NCI-H526 treated with DMSO at 0.1 percent for 48 hours (cell line): ENCODE measurements at regions not wholly inside any gene's neighbourhood (a gene's known extent, or its start where the extent isn't known, plus 50 kb on each side); places are given as distances from the start of the nearest gene placed in this dataset.
"Not testable (repeated sequence)": the region's sequence is repeated elsewhere in the genome, so short reads cannot be mapped to it uniquely, and the experiment has no call there.

Experiments
- DNase-seq: peaks from one replicate; lab custom pipeline; 2025; lab: John Stamatoyannopoulos, UW

DNA sequence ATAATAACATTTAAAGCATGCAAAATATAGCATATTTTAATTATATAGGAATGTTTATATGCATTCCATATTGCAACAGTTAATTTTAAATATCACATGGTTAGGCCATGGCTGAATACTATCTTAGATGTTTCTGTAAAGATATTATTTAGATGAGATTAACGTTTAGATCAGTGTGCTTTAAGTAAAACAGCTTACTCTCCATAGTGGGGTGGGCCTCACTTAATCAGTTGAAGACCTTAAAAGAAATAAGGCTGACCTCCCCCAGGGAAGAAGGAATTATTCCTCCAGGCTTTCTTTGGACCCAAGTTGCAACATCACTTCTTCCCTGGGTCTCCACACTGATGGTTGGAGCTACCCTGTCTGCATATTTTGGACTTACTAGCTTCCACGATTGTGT lies 1246.5 kb downstream of the TYW1 start:
- no peak for DNase-seq

- no peak for DNase-seq
Observed at GRCh38 chr7:68244389-68244788, 1247.8 kb downstream of the TYW1 start.

- no peak for DNase-seq
Observed at GRCh38 chr7:68245688-68246087, 1249.1 kb downstream of the TYW1 start.

GRCh38 chr7:68246189-68246633 lies 1249.6 kb downstream of the TYW1 start:
- no peak for DNase-seq

DNA sequence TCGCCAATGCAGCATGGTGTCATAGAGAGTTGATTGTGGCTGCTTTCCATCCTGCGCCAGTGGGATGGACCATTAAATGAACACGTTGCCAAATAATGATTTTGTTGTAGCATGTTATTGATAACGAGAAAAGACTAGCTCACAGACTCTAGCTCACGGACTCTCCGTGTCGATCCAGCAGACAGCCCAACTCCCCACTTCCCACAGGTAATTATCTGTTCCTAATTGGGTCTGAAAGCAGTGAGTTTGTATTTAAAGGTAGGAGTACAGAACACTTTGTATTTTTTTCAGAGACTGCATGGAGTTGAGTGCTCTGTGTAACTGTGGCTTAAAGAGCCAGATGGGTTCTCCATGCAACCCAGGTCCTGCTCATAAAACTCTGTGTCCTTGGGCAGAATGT lies 1250.5 kb downstream of the TYW1 start:
- DNase-seq: no peak

GRCh38 chr7:68247571-68247970 lies 1250.9 kb downstream of the TYW1 start:
- DNase-seq: no peak

DNA sequence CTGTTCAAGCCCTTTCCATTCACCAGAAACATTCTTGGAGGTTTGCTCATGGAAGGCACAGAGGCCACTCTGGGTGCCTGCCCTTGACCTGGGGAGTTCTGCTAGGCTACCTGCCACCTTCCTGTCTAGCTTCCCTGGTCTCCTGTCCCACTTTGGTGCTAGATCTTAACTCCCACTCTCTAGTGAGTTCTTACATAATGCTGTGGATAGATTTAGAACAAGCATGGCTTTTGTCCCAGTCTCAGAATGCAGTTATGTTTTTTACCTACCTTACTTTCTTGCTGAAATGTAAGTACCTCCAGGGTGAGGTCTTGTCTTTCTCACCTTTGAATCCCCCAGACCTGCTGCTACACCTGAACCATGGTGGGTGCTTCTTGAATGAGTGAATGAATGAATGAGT lies 1252.3 kb downstream of the TYW1 start:
- DNase-seq: no peak

GRCh38 chr7:68249611-68250010 lies 1253.0 kb downstream of the TYW1 start:
- no peak for DNase-seq

DNA sequence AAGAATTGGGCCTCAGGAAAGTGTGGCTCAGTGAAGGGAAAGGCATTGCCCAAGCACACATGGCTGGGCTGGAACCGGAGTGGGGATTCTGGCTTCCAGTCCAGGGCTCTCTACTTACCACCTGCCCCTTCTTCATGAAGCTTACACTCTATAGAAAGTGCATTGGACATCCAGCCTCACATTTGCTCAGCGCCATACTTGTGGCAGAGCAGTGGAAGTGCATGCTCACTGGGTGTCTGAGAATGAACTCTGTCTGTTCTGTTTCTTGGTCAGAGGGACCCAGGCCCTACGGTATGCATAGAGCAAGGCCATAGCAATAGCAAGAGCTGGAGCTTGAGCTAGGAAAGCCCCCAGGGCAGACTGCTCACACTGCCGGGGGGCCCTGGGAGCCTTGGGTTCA lies 1253.5 kb downstream of the TYW1 start:
- no peak for DNase-seq

DNA sequence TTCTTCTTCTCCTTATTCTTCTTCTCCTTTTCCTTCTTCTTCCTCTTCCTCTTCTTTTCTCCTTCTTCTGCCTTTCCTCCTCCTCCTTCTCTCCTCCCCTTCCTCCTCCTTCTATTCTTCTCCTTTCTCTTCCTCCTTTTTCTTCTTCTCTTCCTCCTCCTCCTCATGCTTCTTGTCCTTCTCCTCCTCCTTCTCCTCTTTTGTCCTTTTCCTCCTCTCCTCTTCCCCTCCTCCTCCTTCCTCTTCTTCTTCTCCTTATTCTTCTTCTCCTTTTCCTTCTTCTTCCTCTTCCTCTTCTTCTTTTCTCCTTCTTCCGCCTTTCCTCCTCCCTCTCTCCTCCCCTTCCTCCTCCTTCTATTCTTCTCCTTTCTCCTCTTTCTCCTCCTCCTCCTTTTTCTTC lies 1258.2 kb downstream of the TYW1 start:
- DNase-seq: not testable (repeated sequence)

GRCh38 chr7:68256295-68256694 lies 1259.7 kb downstream of the TYW1 start:
- DNase-seq: peak; percentile 26

DNA sequence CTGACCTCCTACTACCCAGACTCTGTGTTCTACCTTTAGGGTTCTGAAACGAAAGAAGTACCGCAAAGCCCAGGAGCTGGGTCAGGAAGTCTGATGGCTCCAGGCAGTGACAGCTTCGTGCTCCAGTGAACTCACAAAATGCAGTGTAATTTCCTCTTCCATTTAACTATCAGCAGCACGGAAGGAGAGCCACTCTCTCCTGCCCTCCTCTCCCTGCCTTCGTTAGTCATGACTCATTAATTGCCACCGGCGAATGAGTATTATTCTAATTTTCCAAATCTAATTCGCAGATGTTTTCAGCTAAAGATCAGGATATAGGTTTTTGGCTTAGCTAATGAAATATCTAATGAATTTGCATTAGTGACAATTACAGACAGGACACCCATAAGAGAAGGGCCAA lies 1262.0 kb downstream of the TYW1 start:
- no peak for DNase-seq

DNA sequence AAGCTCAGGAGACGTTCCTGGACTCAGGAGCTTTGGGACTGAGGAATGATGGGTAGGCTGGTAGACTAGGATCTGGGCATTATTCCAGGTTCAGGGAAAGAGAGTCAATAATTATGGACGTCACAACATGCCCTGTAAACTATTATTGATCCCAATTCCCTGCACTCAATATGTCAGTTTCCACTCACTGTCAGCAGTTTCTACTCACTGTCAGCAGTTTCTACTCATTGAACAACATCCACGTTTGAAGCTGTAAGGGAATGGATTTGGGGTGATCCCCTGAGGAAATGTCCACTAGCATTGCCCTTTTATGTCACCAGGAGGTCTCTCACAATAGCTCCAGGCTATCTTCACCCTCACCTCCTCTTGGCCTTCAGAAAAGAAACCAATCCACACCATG lies 1268.6 kb downstream of the TYW1 start:
- no peak for DNase-seq

- DNase-seq: no peak
Observed at GRCh38 chr7:68266004-68266579, 1269.5 kb downstream of the TYW1 start.

GRCh38 chr7:68267486-68267885 lies 1270.9 kb downstream of the TYW1 start:
- DNase-seq: no peak

DNA sequence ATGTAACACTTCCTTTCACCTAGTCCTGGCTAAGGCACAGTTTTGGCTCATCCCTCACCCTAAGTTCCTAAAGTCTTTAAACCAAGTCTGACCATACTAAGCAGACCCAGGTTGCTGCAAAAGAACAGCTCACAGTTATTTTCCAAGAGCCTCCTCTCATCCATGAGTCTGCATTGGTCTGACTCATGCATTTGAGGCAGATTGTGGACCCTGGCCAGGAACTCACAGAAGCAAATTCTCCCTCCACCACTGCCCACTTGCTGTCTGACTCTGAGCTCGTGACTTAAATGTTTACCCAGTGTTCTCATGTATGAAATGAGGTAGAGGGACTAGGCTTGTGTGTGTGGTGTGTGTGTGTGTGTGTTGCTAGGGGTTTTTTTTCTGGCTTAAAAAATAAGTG lies 1272.8 kb downstream of the TYW1 start:
- no peak for DNase-seq

- no peak for DNase-seq
Observed at GRCh38 chr7:68272507-68272906, 1275.9 kb downstream of the TYW1 start.

GRCh38 chr7:68276725-68277124 lies 1280.1 kb downstream of the TYW1 start:
- DNase-seq: no peak

GRCh38 chr7:68279827-68280400 lies 1283.3 kb downstream of the TYW1 start:
- DNase-seq: no peak

DNA sequence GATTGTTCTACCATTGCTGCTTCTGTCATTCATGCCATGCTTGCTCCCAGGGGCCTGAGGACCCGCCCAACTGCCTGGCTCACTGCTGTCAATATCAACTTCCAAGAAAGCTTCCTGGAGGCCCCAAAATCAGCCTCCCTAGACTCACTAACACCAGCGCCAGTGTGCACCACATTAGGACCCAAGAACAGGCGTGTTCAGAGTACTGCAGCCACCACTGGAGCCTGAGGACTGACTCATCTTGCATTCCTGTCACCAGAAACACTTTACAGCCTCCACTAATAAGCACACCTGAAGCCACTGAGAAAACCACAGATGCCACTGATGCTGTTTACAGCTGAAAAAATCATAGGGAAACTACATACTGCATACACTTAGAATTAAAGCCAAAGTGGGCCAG lies 1284.3 kb downstream of the TYW1 start:
- no peak for DNase-seq

- DNase-seq: peak; percentile 71
Observed at GRCh38 chr7:68288144-68288593, 1291.5 kb downstream of the TYW1 start.

DNA sequence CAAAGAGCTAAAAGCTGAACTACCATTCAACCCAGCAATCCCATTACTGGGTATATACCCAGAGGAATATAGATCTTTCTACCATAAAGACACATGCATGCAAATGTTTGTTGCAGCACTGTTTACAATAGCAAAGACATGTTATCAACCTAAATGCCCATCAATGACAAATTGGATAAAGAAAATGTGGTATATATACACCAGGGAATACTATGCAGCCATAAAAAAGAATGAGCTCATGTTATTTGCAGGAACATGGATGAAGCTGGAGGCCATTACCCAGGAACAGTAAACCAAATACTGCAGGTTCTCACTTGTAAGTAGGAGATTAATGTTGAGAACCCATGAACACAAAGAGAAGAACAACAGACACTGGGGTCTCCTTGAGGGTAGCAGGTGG lies 1295.1 kb downstream of the TYW1 start:
- DNase-seq: no peak

DNA sequence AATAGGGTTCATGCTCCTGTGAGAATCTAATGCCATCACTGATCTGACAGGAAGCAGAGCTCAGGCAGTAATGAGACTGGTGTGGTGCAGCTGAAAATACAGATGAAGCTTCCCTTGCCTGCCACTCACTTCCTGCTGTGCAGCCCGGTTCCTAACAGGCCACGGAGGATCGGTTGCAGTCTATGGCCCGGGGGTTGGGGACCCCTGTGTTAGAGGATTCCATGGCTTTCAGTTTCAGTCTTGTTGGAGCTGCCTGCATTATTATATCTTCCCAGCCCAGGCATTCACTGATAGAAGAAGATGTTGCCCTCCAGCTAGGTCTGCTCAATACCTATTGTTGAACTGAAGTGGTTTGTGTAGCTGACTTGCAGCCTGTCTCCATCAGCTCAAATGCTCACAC lies 1298.8 kb downstream of the TYW1 start:
- DNase-seq: no peak

GRCh38 chr7:68304536-68304935 lies 1293.7 kb upstream of the AUTS2 start:
- no peak for DNase-seq
